NOMO-1 treated with dmso at 0.1 percent for 144 hours (cell line): ENCODE measurements at regions not wholly inside any gene's neighbourhood (a gene's known extent, or its start where the extent isn't known, plus 50 kb on each side); places are given as distances from the start of the nearest gene placed in this dataset.
A peak's percentile ranks its signal among the peaks of the same experiment; 100 is the strongest.

ENCODE experiments used
- DNase-seq: peaks from one replicate; lab custom pipeline; 2025; ENCODE audit not compliant: unreplicated experiment; lab: John Stamatoyannopoulos, UW

GRCh38 chr2:156837635-156838370 lies 401.6 kb downstream of the GPD2 start:
- DNase-seq: peak; percentile 17

- DNase-seq: no peak
Measured at GRCh38 chr2:156841321-156841720, 405.1 kb downstream of the GPD2 start.

- no peak for DNase-seq
Measured at GRCh38 chr2:156845806-156846558, 409.8 kb downstream of the GPD2 start.

DNA sequence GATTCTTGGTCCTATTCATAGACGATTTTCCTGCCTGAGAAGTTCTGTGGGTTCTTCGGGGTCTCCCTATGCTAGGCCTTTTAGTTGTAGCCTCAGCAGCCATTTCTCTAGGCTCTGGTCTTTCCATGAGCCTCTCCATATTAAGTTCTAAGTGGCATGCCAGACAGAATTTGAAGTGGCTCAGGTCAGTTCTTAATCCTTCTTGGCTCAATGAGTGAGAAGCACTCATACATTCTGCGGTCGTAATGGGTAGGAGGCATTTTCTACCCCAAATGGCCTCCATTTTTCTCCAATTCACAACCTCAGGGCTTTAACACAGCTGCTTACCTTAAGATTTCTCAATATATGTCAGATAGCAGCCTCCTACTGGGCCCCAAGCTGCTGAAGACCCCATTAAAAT lies 405.3 kb upstream of the GALNT5 start:
- no peak for DNase-seq

DNA sequence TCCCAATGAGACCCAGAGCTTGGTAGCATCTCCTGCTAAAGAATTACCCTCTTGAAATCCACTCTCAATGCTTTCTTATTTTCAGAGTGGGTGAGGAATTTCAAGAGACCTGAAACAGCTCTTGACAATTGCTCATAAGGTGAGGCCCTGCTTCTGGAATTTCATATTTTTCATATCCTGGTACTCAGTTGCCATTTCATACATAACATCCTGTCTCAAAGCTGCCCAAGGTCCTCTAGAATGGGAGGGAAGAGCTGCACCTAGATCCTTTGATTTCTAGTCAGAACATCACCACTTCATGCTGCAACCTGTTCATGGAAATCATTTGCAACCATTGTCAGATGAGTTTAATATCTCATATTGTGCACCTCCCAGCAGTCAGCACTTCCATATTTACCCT lies 404.8 kb upstream of the GALNT5 start:
- DNase-seq: no peak

DNA sequence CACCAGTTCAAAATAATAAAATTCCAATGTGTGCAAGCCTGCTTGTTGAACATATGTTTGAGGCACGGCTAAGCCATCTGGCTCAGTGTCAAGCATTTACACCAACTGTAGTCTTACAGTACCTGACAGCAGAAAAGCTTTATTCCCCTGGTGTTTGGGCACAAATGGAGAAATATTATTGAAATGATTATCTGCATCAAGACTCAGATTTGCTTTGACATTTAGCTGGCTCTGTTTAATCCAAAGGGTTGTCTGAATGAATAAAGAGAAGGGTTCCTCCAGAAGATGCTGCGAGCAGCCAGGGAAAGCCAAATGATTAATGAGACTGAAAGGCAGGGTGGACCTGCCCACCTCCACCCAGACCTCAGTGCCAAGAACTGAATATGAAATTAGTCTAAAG lies 393.2 kb upstream of the GALNT5 start:
- DNase-seq: no peak

- DNase-seq: no peak
Measured at GRCh38 chr2:156864753-156865152, 392.8 kb upstream of the GALNT5 start.

GRCh38 chr2:156867201-156867600 lies 390.3 kb upstream of the GALNT5 start:
- no peak for DNase-seq

- DNase-seq: no peak
Measured at GRCh38 chr2:156874707-156875106, 382.8 kb upstream of the GALNT5 start.

DNA sequence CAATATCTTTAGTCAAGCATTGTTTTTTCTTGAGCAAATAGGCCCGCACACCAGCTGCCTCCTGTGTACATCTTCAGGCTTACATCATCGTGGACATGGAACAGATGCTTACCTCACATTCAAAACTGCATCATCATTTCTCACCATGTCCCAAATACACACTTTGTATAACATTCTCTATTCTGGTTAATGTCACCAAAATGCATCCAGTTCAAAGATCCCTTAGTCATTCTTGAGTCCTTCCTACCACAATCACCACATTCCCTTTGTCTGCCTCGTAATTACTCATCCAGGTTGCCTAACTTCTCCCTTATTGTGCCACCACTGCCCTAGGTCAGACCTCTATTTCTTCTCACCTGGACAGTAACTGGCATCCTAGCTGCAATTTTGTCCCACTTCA lies 373.7 kb upstream of the GALNT5 start:
- no peak for DNase-seq

GRCh38 chr2:156884216-156884615 lies 373.3 kb upstream of the GALNT5 start:
- no peak for DNase-seq

GRCh38 chr2:156890529-156891148 lies 366.9 kb upstream of the GALNT5 start:
- no peak for DNase-seq

DNA sequence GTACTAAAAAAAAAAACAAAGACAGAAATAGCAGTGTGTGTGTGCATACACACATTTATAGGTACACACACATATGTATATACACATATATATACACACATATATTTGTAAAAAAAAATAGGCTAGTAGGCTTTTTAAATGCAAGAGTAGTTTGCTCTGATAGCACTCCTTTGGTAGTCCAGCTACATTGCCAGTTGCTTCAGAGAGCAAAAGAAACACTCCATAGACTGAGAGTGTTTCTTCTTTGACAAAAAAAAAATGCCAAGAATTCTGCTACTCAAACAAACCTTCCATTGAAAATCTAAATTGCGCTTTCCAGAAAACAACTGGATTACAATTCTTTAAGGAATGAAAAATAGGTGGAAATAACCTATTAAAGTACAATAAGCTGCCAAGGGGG lies 365.9 kb upstream of the GALNT5 start:
- DNase-seq: no peak

GRCh38 chr2:156892467-156893281 lies 364.8 kb upstream of the GALNT5 start:
- peak; percentile 35 for DNase-seq

GRCh38 chr2:156896294-156896693 lies 361.2 kb upstream of the GALNT5 start:
- no peak for DNase-seq

DNA sequence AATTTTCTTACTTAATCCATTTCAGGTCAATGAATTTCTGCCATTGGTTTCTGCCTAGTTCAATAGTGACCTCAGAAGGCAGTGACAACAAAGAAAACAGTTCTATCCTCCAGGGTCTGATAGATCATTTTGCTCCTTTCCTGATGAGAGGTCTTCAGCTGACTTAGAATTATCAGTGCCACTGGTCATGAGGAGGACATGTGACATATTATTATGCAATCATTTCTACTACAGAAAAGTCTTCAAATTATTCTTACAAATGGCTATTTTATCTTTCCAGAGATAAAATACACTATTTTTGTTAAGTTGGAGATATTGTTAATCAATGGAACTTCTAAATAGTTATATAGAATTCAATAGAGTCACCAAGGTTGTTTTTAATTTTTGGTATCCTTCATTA lies 360.0 kb upstream of the GALNT5 start:
- no peak for DNase-seq

GRCh38 chr2:156901373-156902031 lies 356.0 kb upstream of the GALNT5 start:
- DNase-seq: no peak

DNA sequence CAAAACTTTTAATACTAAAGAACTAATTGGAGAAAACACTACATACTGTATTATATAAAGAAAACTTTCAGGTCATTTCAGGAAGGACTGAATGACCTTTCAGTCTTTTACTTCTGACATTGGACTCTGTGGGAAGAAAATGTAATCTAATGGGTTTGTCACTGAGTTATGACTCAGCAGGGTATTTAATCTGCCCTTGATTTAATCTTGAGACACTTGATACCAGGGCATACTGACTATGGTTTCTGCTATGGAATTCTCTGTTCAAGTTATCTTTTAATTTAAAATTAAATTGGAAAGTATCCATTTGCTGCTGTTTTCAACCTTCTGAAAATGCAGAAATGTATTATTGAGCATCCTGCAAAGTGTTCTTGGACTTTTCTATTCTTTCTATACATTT lies 354.2 kb upstream of the GALNT5 start:
- DNase-seq: no peak

- no peak for DNase-seq
Measured at GRCh38 chr2:156907806-156908205, 349.7 kb upstream of the GALNT5 start.

DNA sequence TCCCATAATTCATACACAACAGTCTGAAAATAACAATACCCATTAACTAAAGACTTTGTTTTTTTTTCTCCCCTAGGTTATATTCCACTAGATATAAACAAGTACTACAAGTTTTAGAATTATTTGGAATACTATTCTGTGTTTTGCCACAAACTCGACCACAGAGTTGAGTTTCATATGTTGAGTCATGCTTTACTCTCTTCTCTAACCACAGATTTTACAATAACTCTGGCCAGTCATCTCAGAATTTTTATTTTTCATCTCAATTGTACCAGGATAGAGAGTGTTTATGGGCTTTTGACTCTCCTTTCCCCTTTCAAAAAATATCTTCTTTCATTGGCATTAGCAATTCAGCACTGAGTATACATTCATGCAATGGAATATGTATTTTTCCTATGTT lies 348.7 kb upstream of the GALNT5 start:
- no peak for DNase-seq

DNA sequence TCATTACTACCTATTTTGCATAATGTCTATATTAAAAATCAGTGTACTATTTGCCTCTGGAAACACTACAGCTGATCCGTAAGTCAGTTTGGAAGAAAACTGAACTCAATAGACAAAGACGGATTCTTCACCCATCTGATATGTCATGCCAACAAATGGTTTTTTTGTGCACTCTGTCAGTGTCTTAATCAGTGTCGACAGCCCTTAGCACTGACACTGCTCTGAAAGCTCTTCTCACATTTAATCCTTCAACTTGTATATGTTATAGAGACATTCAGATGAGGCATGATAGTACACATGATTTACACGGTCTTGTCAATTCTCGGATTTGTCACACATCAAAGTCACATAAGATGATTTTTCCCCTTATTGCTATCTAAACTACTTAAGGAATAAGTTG lies 347.5 kb upstream of the GALNT5 start:
- DNase-seq: no peak
